ENCODE measurements at regions not wholly inside any gene's neighbourhood (a gene's known extent, or its start where the extent isn't known, plus 50 kb on each side); places are given as distances from the start of the nearest gene placed in this dataset.
A peak's percentile ranks its signal among the peaks of the same experiment; 100 is the strongest.
"Not testable (repeated sequence)": the region's sequence is repeated elsewhere in the genome, so short reads cannot be mapped to it uniquely, and the experiment has no call there.

DNA sequence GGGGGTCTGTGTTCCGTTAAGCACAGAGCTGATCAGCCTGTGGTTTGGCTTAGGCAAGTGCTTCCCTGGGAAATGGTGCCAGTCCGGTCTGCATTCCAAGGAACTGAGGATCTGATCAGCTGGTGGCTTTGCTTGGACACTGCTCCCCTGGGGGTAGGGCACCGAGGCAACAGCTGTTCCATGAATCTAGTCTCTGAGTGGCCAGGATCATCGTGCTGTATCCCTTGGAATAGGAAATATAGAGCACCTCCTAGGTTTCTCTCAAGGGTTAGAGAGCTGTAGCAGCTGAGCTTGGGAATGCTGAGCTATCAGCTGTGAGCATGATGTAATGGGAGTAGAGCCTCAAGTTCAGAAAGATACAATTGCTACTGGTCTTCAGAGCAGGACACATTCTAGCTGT, 863.9 kb downstream of the RAPGEF2 start:
- DNase-seq, result no peak

DNA sequence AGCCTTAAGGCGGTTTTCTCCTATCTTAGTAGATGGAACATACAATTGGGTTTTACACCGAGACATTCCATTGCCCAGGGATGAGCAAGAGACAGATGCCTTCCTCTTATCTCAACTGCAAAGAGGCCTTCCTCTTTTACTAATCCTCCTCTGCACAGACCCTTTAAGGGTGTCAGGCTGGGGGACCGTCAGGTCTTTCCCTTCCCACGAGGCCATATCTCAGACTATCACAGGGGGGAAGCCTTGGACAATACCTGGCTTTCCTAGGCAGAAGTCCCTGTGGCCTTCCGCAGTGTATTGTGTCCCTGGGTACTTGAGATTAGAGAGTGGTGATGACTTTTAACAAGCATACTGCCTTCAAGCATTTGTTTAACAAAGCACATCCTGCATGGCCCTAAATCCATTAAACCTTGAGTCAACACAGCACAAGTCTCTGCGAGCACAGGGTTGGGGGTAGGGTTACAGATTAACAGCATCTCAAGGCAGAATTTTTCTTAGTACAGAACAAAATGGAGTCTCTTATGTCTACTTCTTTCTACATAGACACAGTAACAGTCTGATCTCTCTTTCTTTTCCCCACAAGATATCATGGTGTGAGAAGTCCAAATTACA, 874.1 kb downstream of the RAPGEF2 start:
- not testable (repeated sequence) for DNase-seq

DNA sequence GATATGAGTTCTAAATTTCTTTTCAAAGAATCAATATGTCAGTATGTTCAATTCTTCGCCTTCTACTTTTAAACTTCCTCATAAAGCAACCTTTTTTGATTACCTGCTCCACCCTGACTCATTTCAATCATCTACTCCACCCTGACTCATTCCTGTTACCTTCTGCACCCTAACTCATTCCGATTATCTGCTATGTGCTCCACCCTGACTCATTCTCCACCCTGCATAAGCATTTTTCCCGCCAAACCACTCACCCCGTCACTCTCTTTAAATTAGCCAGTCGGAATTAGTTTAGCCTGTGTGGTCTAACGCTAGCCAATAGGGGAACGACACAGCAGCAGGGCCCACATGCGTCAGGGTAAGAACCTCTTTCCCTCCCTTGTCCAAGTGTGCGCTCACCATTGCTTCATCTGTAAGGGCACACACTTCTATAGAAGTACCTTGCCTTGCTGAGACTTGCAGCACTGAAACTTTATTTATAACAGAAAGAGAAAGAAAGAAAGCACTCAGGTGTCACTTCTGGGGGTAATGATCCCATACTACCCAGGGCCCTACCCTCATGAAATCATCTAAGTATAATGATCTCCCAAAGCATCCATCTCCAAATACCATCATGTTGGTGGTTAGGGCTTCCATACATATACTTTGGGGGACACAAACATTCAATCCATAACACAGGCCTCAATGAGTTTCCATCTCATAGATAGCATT, 875.2 kb downstream of the RAPGEF2 start:
- no peak for DNase-seq

DNA sequence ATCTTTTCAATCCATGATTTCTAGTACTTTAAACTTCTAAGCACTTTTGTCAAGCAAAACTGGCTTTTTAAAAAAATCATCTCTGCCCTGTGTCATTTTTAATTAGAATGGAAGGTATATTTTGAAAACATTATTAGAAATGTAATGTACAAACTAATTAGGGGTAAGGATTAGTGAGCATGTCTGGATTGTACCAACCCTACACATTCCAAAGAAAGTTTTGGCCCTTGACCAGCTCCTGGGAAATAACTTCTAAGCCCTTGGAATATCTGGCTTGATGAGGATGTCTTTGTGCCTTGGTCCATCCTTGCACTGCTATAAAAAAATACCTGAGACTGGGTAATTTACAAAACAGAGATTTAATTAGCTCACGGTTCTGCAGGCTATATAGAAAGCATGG, 876.5 kb downstream of the RAPGEF2 start:
- no peak for DNase-seq

DNA sequence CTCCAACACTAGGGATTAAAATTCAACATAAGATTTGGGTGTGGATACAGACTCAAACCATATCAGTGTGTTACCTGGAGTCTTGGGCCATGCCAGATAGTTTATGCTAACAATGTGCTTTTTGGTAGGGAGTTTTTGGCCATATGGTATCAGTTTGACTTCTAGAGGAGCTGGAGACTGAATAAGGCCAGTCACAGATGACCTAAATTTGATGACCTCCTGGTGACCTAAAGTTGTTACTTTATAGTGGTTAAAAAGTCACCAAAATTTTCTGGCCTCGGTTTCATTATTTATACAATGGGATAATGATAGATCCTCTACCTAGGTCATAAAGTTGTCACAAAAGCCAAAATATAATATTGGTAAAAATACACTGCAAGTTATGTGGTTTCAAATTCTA, 877.1 kb downstream of the RAPGEF2 start:
- DNase-seq, result no peak

DNA sequence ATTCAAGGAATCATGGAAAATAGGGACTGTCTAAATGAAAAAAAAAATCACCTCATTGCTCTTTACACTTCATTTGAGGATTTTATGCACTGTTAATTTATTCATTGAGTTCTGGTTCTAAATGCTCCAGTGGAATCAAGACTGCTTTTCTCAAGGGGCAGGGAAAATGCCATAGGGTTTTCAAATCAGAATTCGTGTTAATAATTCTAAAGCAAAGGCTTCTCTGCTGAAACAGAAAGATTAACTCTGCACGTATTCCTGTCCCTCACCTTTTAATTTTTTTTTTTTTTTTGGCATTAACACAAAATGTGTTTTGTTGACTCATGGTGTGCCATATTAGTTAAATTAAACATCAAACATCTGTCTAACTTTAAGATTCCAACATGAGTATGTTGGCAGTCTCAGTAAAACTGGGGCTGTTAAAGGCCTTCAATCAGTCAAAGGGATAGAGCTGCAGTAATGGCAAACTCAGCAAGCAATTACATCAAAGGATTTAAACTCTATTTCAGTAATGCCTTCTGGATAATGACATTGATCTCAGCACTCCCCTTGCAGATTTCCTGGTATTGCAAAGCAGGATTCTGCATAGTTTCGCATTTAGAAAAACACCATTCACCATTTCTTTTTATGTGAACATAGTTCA, 878.1 kb downstream of the RAPGEF2 start:
- no peak for DNase-seq

DNA sequence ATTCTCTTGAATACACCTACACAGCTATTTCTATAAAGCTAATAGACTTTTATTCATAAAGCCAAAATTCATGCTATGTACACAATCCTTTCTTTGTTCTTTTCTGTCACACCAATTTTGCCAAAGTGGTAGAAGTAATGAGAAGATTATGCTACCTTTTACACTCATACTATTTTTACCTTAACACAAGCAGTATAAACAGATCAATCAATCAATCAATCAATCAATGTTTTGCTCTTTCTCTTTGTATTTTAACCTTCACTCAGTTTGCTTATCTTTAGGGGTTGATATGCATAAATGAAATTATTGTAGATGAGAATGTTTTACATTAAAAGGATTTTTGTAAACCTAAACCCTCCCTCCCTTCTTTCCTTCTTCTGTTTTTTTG, 878.6 kb downstream of the RAPGEF2 start:
- DNase-seq, result no peak

DNA sequence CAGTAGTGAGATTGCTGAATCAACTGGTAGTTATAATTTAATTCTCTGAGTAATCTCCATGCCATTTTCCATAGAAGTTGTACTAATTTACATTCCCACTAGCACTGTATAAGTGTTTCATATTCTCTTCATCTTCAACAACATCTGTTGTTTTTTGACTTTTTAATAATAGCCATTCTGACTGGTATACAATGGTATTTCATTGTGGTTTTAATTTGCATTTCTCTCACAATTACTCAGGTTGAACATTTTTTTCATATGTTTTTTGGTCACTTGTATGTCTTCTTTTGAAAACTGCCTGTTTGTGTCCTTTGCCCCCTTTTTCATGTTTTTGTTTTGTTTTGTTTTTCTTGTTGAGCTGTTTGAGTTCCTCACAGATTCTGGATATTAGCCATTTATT, 880.2 kb downstream of the RAPGEF2 start:
- no peak for DNase-seq

DNA sequence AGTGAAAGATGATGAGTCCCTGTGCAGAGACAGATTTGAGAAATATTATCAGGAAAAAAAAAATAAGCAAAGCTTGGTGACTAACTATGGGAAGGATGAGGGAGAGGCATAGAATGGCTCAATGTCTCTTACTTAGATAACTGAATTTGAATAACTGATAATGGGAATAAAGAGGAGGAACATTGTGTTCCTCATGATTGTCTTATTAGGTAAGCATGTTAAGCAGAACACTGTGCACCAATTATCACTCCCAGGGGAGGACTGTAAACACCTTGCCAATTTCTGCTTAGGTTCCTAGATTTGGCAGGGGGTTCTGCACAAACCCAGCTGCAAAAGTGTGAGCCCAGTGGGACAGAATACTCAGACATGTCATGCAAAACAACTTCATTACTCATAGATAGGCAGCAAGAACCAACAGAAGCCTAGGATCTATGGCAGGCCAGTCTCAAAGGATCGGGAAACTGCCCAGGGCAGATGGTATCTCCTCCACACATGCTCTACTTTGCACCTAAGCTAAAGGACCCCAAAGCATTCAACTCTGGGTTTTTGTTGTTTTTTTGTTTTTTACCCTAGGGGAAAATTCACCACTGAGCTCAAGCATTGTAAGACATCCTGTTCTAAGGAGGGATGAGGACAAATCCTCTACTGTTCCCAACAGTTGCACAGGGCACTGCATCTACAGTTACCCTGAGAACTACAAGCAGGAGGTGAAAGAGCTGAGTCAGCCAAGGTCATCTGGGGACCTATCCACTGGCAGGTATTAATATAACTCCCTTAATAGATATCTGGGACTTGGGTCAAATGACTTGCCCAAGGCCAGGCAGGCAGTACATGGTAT, 907.0 kb downstream of the RAPGEF2 start:
- DNase-seq, result no peak

DNA sequence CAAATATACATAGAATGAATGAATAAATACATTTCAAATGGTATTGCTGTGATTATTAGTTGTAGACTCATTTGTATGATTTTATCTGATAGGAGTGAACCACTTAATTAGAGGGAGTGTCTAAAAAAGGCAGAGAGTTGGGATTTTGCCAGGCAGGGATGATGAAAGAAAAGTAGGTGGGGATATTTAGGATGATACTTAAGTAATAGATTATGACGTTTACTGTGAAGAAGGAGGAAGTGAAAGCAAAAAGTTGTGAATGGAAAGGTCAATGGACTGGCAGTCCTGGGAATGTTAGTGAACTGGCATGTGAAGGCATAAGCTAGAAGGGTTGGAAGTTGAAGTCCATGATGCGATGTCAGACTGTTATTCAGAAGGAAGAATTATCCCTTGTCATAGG, 917.1 kb downstream of the RAPGEF2 start:
- DNase-seq, result no peak

DNA sequence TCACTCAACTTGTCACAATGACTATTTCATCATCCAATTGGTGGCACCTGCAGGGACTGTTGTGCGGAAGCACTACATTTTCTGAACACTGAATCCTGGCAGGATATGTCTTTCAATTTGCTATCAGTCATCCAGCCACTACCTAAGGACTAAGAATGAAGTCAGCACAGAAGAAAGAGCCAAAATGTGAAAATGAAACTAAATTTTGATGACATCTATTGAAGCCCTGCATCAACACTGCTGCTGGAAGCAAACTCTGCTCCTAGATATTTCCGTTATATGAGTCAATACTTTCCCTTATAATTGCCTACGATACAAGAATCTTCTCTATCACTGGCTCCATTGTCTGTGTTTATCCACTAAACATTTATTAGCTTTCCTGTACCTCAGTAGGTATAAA, 917.9 kb downstream of the RAPGEF2 start:
- no peak for DNase-seq

DNA sequence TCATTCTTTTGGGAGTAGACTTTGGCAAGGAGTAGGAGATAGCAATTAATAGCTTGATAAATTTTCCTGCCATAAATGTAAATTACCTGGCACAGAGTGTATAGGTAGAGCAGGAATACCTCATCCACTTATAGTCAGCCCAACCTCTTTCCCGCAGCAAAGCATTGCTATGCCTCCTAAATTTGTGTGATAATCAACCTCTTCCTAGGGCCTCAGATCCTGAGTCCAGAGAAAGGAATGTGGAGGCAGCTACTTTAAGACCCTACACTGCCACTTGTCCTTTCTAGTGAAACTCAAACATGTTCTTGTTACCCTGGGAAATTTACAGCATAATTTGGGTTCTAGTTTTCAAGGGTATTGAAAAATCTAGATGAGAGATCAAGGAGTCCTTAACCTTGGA, 919.0 kb downstream of the RAPGEF2 start:
- DNase-seq, result no peak

DNA sequence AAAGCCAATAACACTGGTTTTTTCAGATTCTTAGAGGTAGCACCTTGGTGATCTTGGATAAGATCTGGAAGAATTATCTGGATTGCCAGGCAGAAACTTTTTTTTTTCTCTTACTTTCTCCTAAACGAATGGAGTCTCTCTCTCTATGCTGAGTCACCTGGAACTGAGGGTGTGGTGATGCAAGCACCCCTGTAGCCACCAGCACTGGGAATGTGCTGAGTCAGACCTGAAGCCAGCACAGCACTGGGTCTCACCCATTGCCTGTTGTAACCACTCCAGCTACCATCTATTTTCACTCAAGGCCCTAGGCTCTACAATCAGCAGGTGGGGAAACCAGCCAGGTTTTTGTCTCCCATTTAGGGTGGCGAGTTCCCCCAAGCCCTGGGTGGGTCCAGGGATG, 923.8 kb downstream of the RAPGEF2 start:
- no peak for DNase-seq

DNA sequence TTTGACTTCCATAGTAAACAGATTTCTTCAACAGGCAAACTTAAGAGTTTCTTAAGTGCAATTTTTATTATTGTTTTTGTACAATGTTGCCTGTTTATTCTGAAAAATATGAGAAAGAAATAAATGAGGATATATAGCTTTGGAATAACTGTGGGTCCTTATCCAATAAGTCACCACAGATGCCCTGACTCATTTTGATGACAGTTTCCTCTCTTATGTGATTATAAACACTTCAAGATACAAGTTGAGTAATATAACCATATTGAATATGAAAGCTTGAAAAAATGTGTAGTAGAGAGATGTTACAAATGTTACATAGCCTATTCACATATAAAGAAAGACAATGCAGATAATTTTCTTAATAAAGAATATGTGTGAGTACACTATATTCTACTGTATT, 931.6 kb downstream of the RAPGEF2 start:
- no peak for DNase-seq

DNA sequence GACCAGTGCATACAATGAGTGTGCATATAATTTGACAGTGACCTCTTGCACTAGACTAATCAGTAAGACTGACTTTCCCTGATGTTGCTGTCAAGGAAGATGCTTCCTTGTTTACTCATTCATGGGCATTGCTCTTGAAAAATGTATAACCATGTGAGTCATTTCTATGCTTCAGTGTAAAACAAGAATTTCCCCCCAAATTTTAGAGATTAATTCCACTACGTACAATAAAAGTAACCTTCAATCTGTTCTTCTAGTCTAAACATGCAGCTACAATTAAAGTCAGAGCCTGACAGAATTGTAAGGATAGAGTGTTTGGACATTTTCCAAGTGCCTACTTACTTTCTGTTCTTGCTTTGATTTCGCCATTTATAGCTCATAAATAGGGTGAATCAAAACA, 935.7 kb downstream of the RAPGEF2 start:
- no peak for DNase-seq

DNA sequence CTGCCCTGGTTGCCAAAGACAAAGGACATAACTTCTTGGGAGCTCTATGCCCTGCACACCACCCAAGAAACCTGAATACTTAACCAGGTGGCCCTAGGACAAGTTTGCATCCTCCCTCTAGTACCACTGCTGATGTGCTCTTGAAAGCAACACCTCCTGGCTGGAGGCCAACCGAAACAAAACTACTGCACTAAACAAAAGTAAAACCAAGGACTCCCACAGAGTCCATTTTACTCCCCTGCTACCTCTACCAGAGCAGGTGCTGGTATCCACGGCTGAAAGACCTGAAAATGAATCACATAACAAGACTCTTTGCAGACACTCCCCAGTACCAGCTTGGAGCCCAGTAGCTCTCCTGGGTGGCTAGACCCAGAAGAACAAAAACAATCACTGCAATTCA, 941.8 kb downstream of the RAPGEF2 start:
- no peak for DNase-seq

DNA sequence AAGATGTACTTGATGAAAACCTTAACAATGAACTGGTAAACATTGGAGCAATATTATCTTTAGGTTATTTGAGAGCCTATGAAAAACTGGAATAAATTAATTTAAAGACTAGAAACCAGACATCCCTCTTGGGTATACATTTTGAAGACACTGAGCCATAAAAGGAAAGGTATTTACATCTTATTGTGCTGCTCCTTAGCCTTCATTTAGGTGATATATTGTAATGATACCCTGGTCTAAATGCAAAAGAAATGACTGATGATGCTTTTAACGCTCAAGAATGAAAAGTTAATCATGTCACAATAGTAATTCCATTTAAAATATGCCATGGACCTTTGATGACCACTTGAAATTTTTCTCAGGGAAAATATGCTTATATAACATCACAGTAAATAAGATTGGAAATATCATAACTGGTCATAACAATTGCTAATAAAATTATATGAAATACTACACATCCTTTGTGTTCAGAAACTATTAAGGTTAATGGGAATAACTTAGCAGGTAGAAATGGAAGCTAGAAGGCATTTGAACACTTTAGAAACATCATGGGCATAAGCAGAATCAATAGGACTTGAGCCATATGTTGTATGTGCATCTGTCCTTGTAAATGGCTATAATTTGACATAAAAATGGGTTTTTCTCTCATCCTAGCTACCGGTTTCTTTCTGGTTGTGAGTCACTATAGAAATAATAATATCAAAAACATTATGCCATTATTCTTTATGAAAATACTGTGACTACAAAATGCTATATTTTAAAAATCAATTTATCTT, 979.7 kb downstream of the RAPGEF2 start:
- no peak for DNase-seq

DNA sequence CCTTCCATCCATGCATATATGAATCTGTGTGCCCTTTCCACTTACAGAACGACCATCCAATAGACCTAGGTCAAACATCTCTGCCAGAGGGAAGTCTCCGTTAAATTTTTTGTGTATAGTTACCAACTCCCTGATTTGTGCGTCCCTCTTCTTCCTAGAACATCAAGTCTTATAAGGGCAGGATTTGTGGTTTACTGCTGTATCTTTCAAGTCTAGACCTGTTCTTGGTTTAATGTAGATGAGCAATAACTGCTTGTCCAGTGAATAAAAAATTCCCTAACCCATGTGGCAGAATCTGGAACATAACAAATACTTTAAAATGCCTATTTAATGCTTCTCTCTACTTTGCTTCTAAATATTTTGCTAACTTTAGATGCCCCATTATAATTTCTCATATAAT, 988.8 kb downstream of the RAPGEF2 start:
- no peak for DNase-seq

DNA sequence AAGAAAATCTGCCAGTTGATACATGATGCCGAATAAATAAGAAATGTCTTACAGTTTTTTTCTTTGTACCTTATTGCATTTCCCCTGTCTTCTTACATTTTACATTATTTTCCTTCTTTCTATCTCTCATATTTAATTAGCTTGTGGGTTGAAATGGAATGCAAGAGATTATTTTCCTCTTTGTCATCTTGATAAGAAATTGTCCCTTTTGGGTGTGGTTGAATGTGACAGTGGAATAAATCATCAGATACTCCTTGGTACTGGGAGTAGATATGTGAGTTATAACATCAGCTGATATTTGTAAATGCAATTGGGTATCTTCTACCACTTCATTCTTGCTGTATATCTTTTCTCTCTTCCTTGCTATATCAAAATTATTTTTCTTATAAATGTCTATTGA, 997.4 kb downstream of the RAPGEF2 start:
- DNase-seq, result no peak

DNA sequence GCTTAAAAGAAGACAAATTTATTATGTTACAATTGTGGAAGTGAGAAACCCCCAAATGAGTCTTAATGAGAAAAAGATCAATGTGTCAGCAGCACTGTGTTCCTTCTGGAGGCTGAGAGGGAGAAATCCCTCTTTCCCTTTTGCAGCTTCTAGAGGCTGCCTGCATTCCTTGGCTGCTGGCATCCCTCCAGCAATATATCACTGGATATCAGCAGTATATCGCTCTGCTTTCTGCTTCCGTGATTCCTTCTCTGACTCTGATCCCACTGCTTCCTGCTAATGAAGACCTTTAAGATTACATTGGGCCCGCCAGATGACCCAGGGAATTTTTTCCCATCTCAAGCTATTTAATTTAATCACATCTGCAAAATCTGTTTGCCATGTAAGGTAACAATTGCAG, 1008.0 kb downstream of the RAPGEF2 start:
- DNase-seq, result no peak

DNA sequence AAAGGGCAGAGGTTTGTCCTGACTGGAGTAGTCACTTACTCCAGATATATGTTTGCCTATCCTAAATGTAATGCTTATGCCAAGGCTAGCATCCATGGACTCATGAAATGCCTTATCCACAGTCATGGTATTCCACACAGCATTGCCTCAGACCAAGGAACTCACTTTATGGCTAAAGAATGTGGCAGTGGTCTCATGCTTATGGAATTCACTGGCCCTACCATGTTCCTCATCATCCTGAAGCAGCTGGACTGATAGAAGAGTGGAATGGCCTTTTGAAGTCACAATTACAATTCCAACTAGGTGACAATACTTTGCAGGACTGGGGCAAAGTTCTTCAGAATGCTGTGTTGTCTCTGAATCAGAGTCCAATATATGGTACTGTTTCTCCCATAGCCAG, 1014.8 kb downstream of the RAPGEF2 start:
- DNase-seq, result no peak

DNA sequence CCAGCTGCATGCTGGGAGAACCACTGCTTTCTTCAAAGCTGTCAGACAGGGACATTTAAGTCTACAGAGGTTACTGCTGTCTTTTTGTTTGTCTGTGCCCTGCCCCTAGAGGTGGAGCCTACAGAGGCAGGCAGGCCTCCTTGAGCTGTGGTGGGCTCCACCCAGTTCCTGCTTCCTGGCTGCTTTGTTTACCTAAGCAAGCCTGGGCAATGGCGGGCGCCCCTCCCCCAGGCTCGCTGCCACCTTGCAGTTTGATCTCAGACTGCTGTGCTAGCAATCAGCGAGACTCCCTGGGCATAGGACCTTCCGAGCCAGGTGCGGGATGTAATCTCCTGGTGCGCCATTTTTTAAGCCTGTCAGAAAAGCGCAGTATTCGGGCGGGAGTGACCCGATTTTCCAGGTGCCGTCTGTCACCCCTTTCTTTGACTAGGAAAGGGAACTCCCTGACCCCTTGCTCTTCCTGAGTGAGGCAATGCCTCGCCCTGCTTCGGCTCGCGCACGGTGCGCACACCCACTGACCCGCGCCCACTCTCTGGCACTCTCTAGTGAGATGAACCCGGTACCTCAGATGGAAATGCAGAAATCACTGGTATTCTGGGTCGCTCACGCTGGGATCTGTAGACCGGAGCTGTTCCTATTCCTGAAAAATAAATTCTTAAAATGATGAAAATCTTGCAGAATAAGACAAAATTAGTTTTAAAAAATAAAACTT, 1022.9 kb downstream of the RAPGEF2 start:
- DNase-seq, result peak; percentile 13

Data from CD4-positive, alpha-beta T cell treated with Interleukin-10 for 1 hour (primary cell).